A673 (cell line): ENCODE measurements at regions not wholly inside any gene's neighbourhood (a gene's known extent, or its start where the extent isn't known, plus 50 kb on each side); places are given as distances from the start of the nearest gene placed in this dataset.

Experiments
- BruUV-seq: library from RNA; stranded (reverse); fragments of 400-500 nt; replicated peaks from 2 replicates; lab custom pipeline; 2021; lab: Mats Ljungman, UMichigan
- CTCF ChIA-PET: fragments of 300-600 bp; sonication (Branson Sonifier 250); formaldehyde crosslinking; loops from one replicate; lab custom pipeline; 2022; ENCODE audit warnings: antibody characterized with exemption; lab: Charles Lee
- POLR2A ChIA-PET: fragments of 300-600 bp; sonication (Branson Sonifier 250); formaldehyde crosslinking; loops from one replicate; lab custom pipeline; 2022; ENCODE audit warnings: antibody characterized with exemption; ENCODE audit not compliant: low non-redundant PET; lab: Charles Lee
- DNase-seq: peaks from one replicate; pipeline ENCODE4 v3.0.0-alpha.2; 2015; ENCODE audit warnings: low spot score
- H3K27ac ChIP-seq: fragments of 200-600 bp; sonication (generic); 2 replicates; pipeline ENCODE4 v1.5.1; 2016; ENCODE audit warnings: mixed run types, low read depth, mild to moderate bottlenecking, mixed read lengths, antibody characterized with exemption, low read length; ENCODE audit not compliant: poor library complexity, severe bottlenecking
- H3K27me3 ChIP-seq: fragments of 200-600 bp; sonication (generic); replicated peaks from 2 replicates; pipeline ENCODE4 v1.6.1; 2017; ENCODE audit warnings: mixed run types, low read depth, mild to moderate bottlenecking, mixed read lengths, antibody characterized with exemption, low read length; ENCODE audit not compliant: insufficient read depth, poor library complexity
- H3K36me3 ChIP-seq: fragments of 200-600 bp; sonication (generic); 2 replicates; pipeline ENCODE4 v1.6.1; 2016; ENCODE audit warnings: mixed run types, mild to moderate bottlenecking, mixed read lengths, antibody characterized with exemption, low read length; ENCODE audit not compliant: insufficient read depth, poor library complexity, severe bottlenecking
- H3K4me1 ChIP-seq: fragments of 200-600 bp; sonication (generic); 2 replicates; pipeline ENCODE4 v1.6.1; 2017; ENCODE audit warnings: mixed run types, mild to moderate bottlenecking, mixed read lengths, antibody characterized with exemption, low read length; ENCODE audit not compliant: insufficient read depth, poor library complexity, severe bottlenecking
- H3K4me3 ChIP-seq: fragments of 200-600 bp; sonication (generic); 2 replicates; pipeline ENCODE4 v1.5.1; 2016; ENCODE audit warnings: low read depth, mixed run types, mild to moderate bottlenecking, mixed read lengths, low read length; ENCODE audit not compliant: poor library complexity, severe bottlenecking
- H3K9me3 ChIP-seq: fragments of 200-600 bp; sonication (generic); 2 replicates; pipeline ENCODE4 v1.6.1; 2016; ENCODE audit warnings: mixed run types, low read depth, mild to moderate bottlenecking, mixed read lengths, antibody characterized with exemption, low read length; ENCODE audit not compliant: poor library complexity, severe bottlenecking
- CTCF ChIP-seq: fragments of 300-800, 200-600 bp; sonication (generic); conservative IDR thresholded peaks from 2 replicates; pipeline ENCODE4 v1.5.1; 2017; ENCODE audit warnings: low read depth, mild to moderate bottlenecking, antibody characterized with exemption, low read length, moderate library complexity, mixed read lengths
- EZH2 ChIP-seq: fragments of 200-600 bp; sonication (generic); IDR thresholded peaks from 2 replicates; pipeline ENCODE4 v1.6.1; 2017; ENCODE audit warnings: borderline replicate concordance, low read depth, mild to moderate bottlenecking, mixed read lengths, antibody characterized with exemption, low read length; ENCODE audit not compliant: poor library complexity, severe bottlenecking
- intact Hi-C: fragments of 100-400 bp; cut with micrococcal nuclease; formaldehyde crosslinking; loops from one replicate; pipeline ENCODE4 v1.10.0; 2022; ENCODE audit not compliant: unreplicated experiment

GRCh38 chr14:71267007-71267513 is 359.8 kb downstream of the PCNX1 start:
- Histone ChIP-seq H3K4me1 (peaks cover 8% of the 10 kb centered on the region), H3K27me3 (no peaks in the 10 kb centered on the region), H3K36me3 (no peaks in the 10 kb centered on the region), H3K9me3 (no peaks in the 10 kb centered on the region), H3K4me3 (no peak overlapping the region), H3K27ac (no peak overlapping the region)
- intact Hi-C loops, result no loop called here
- ChIA-PET CTCF (no interaction called here), POLR2A (no interaction called here)
- no TSS peak for BruUV-seq
- no peak for DNase-seq
- TF ChIP-seq CTCF, result no peak
- no peak for TF ChIP-seq EZH2

GRCh38 chr14:71267691-71268090 is 360.4 kb downstream of the PCNX1 start:
- H3K27me3 ChIP-seq, result no peaks in the 10 kb centered on the region
- TF ChIP-seq CTCF (no peak), EZH2 (no peak)
- CTCF ChIA-PET, result no interaction called here
- intact Hi-C loops, result no loop called here
- H3K27ac ChIP-seq, result no peak overlapping the region
- H3K36me3 ChIP-seq, result no peaks in the 10 kb centered on the region
- DNase-seq, result no peak
- no peak overlapping the region for H3K4me3 ChIP-seq
- H3K4me1 ChIP-seq, result peaks cover 8% of the 10 kb centered on the region
- BruUV-seq, result no TSS peak
- POLR2A ChIA-PET, result no interaction called here
- no peaks in the 10 kb centered on the region for H3K9me3 ChIP-seq

GRCh38 chr14:71270111-71270510 is 362.9 kb downstream of the PCNX1 start:
- ChIA-PET POLR2A (no interaction called here), CTCF (no interaction called here)
- H3K27ac ChIP-seq, result no peak overlapping the region
- no peaks in the 10 kb centered on the region for H3K4me1 ChIP-seq
- no peak overlapping the region for H3K4me3 ChIP-seq
- no TSS peak for BruUV-seq
- no peaks in the 10 kb centered on the region for H3K36me3 ChIP-seq
- DNase-seq, result no peak
- intact Hi-C loops, result no loop called here
- H3K27me3 ChIP-seq, result no peaks in the 10 kb centered on the region
- no peaks in the 10 kb centered on the region for H3K9me3 ChIP-seq
- TF ChIP-seq CTCF (no peak), EZH2 (no peak)
